K562 (cell line): ENCODE measurements at regions not wholly inside any gene's neighbourhood (a gene's known extent, or its start where the extent isn't known, plus 50 kb on each side); places are given as distances from the start of the nearest gene placed in this dataset.

Experiments used
- CCAR2 ChIP-seq: fragments of 200-400 bp; formaldehyde crosslinking; IDR thresholded peaks from 2 replicates; pipeline ENCODE4 v1.6.1; 2017; ENCODE audit warnings: mild to moderate bottlenecking, low read depth, low read length
- CTBP1 ChIP-seq: fragments of 450-650 bp; IDR thresholded peaks from 2 replicates; pipeline ENCODE4 v1.6.1; 2016; ENCODE audit warnings: borderline replicate concordance
- EHMT2 ChIP-seq: fragments of 450-650 bp; IDR thresholded peaks from 2 replicates; pipeline ENCODE4 v1.6.1; 2018; ENCODE audit warnings: antibody characterized with exemption
- EP300 ChIP-seq: IDR thresholded peaks from 2 replicates; pipeline ENCODE4 v1.6.1; 2012; ENCODE audit warnings: low read length, improper control_type of control experiment
- EP400 ChIP-seq: fragments of 450-650 bp; IDR thresholded peaks from 2 replicates; pipeline ENCODE4 v1.6.1; 2017; ENCODE audit warnings: antibody characterized with exemption, mild to moderate bottlenecking, moderate library complexity
- EZH2 ChIP-seq: IDR thresholded peaks from 2 replicates; pipeline ENCODE4 v1.6.1; 2012; ENCODE audit warnings: low read depth, mild to moderate bottlenecking, inconsistent platforms, low read length, borderline replicate concordance
- HNRNPUL1 ChIP-seq: fragments of 200-400 bp; formaldehyde crosslinking; IDR thresholded peaks from 2 replicates; pipeline ENCODE4 v1.6.1; 2017; ENCODE audit warnings: low read length
- MAFG ChIP-seq: fragments of 450-650 bp; conservative IDR thresholded peaks from 2 replicates; pipeline ENCODE4 v1.6.1; 2016; ENCODE audit warnings: missing genetic modification characterization, missing compliant biosample characterization
- MEIS2 ChIP-seq: fragments of 450-650 bp; IDR thresholded peaks from 2 replicates; pipeline ENCODE4 v1.6.1; 2014; ENCODE audit warnings: mild to moderate bottlenecking; ENCODE audit not compliant: partially characterized antibody
- NCOR1 ChIP-seq: fragments of 450-650 bp; IDR thresholded peaks from 2 replicates; pipeline ENCODE4 v1.6.1; 2016; ENCODE audit warnings: mild to moderate bottlenecking, moderate library complexity
- NFE2L1 ChIP-seq: fragments of 450-650 bp; IDR thresholded peaks from 2 replicates; pipeline ENCODE4 v1.6.1; 2016; ENCODE audit warnings: missing genetic modification characterization, low read depth, mild to moderate bottlenecking, missing compliant biosample characterization, moderate library complexity, borderline replicate concordance
- PHB ChIP-seq: fragments of 250-450 bp; sonication (Bioruptor Pico); IDR thresholded peaks from 2 replicates; pipeline ENCODE4 v1.5.0; 2021
- SMARCC2 ChIP-seq: fragments of 450-650 bp; IDR thresholded peaks from 2 replicates; pipeline ENCODE4 v1.6.1; 2017; ENCODE audit warnings: antibody characterized with exemption, moderate library complexity, mild to moderate bottlenecking, low read depth
- TCF3 ChIP-seq: sonication (generic); formaldehyde crosslinking; IDR thresholded peaks from 2 replicates; pipeline ENCODE4 v1.4.0; 2020; ENCODE audit warnings: mild to moderate bottlenecking, missing genetic modification reagents
- ZNF274 ChIP-seq: IDR thresholded peaks from 2 replicates; pipeline ENCODE4 v1.6.1; 2011; ENCODE audit warnings: low read depth, mild to moderate bottlenecking, low read length, moderate library complexity, borderline replicate concordance
- TF ChIP-seq, protein P1 (sequence below): fragments of 250-450 bp; sonication (Bioruptor Pico); IDR thresholded peaks from 2 replicates; pipeline ENCODE4 v1.4.0; 2020
- TF ChIP-seq, protein P2 (sequence below): fragments of 450-650 bp; IDR thresholded peaks from one replicate; pipeline ENCODE4 v1.6.1; 2018; ENCODE audit warnings: mild to moderate bottlenecking, moderate library complexity; ENCODE audit not compliant: partially characterized antibody
- TF ChIP-seq, protein P3 (sequence below): fragments of 450-650 bp; formaldehyde crosslinking; conservative IDR thresholded peaks from 2 replicates; pipeline ENCODE4 v1.4.0; 2022; ENCODE audit warnings: mild to moderate bottlenecking, missing genetic modification characterization
- TF ChIP-seq, protein P4 (sequence below): sonication (generic); formaldehyde crosslinking; IDR thresholded peaks from 2 replicates; pipeline ENCODE4 v1.8.0; 2022; ENCODE audit warnings: mild to moderate bottlenecking, missing genetic modification reagents

DNA sequence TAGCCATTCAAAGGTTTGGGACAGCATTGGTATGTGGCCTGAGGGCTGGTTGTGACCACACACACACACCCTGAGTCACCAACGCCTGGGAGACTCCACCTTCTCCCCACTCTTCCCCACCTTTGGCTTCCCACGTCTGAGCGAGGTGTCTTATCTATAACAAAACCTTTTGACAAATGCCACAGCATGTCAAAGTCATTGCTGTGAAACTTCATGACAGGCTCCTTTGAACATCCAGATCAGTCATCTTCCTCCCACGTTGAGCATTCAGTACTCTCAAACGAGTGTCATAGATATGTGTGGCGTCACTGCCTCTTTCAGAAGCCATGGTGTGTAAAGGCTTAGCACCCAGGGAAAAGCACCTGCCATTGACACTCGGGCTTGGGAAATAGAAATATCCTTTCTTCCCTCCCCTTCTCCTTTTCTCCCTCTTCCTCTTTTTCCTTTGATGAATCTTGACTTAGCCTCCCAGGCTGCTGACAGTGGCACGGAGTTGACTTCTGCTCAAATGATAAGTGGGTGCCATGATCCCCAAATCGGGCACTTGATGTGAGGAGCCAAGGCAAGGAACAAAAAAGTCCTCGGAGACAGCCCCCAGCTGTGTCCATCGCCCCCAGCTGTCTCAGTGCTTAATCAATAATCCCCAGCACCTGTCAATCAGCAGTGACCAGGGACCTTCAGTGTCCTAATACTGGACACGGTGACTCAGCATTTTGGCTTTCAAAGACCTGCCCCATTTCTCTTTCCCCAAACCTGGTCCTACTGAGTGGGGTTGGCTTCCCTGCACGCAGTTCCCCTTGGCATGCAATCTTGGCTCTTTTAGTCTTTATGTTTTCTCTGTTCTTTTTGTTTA, 114.8 kb downstream of the FGF18 start (continued):
- TF ChIP-seq NFE2L1 (tag) (peak; percentile 90), ZNF274 (no peak), EZH2 (no peak), EP400 (no peak), CTBP1 (peak; percentile 72), HNRNPUL1 (no peak), NCOR1 (peak; percentile 23; the same call in 1 of the 2 replicates), TCF3 (peak; percentile 87), SMARCC2 (0 out of 2 replicates have a peak, but pooled peaks have one; percentile 27), PHB (no peak), EP300 (peak; percentile 61; the same call in 1 of the 2 replicates), MEIS2 (peak; percentile 90), CCAR2 (no peak), MAFG (tag) (peak; percentile 96), EHMT2 (peak; percentile 52; the same call in 1 of the 2 replicates)
- TF ChIP-seq, protein P1, sequence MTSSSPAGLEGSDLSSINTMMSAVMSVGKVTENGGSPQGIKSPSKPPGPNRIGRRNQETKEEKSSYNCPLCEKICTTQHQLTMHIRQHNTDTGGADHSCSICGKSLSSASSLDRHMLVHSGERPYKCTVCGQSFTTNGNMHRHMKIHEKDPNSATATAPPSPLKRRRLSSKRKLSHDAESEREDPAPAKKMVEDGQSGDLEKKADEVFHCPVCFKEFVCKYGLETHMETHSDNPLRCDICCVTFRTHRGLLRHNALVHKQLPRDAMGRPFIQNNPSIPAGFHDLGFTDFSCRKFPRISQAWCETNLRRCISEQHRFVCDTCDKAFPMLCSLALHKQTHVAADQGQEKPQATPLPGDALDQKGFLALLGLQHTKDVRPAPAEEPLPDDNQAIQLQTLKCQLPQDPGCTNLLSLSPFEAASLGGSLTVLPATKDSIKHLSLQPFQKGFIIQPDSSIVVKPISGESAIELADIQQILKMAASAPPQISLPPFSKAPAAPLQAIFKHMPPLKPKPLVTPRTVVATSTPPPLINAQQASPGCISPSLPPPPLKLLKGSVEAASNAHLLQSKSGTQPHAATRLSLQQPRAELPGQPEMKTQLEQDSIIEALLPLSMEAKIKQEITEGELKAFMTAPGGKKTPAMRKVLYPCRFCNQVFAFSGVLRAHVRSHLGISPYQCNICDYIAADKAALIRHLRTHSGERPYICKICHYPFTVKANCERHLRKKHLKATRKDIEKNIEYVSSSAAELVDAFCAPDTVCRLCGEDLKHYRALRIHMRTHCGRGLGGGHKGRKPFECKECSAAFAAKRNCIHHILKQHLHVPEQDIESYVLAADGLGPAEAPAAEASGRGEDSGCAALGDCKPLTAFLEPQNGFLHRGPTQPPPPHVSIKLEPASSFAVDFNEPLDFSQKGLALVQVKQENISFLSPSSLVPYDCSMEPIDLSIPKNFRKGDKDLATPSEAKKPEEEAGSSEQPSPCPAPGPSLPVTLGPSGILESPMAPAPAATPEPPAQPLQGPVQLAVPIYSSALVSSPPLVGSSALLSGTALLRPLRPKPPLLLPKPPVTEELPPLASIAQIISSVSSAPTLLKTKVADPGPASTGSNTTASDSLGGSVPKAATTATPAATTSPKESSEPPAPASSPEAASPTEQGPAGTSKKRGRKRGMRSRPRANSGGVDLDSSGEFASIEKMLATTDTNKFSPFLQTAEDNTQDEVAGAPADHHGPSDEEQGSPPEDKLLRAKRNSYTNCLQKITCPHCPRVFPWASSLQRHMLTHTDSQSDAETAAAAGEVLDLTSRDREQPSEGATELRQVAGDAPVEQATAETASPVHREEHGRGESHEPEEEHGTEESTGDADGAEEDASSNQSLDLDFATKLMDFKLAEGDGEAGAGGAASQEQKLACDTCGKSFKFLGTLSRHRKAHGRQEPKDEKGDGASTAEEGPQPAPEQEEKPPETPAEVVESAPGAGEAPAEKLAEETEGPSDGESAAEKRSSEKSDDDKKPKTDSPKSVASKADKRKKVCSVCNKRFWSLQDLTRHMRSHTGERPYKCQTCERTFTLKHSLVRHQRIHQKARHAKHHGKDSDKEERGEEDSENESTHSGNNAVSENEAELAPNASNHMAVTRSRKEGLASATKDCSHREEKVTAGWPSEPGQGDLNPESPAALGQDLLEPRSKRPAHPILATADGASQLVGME: no peak
- TF ChIP-seq, protein P2, sequence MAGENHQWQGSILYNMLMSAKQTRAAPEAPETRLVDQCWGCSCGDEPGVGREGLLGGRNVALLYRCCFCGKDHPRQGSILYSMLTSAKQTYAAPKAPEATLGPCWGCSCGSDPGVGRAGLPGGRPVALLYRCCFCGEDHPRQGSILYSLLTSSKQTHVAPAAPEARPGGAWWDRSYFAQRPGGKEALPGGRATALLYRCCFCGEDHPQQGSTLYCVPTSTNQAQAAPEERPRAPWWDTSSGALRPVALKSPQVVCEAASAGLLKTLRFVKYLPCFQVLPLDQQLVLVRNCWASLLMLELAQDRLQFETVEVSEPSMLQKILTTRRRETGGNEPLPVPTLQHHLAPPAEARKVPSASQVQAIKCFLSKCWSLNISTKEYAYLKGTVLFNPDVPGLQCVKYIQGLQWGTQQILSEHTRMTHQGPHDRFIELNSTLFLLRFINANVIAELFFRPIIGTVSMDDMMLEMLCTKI: no peak
- TF ChIP-seq, protein P3, sequence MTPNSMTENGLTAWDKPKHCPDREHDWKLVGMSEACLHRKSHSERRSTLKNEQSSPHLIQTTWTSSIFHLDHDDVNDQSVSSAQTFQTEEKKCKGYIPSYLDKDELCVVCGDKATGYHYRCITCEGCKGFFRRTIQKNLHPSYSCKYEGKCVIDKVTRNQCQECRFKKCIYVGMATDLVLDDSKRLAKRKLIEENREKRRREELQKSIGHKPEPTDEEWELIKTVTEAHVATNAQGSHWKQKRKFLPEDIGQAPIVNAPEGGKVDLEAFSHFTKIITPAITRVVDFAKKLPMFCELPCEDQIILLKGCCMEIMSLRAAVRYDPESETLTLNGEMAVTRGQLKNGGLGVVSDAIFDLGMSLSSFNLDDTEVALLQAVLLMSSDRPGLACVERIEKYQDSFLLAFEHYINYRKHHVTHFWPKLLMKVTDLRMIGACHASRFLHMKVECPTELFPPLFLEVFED (CRISPR knock-in tag): no peak
- TF ChIP-seq, protein P4, sequence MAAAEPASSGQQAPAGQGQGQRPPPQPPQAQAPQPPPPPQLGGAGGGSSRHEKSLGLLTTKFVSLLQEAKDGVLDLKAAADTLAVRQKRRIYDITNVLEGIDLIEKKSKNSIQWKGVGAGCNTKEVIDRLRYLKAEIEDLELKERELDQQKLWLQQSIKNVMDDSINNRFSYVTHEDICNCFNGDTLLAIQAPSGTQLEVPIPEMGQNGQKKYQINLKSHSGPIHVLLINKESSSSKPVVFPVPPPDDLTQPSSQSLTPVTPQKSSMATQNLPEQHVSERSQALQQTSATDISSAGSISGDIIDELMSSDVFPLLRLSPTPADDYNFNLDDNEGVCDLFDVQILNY (CRISPR knock-in tag): no peak
